ENCODE measurements at regions not wholly inside any gene's neighbourhood (a gene's known extent, or its start where the extent isn't known, plus 50 kb on each side); places are given as distances from the start of the nearest gene placed in this dataset.

GRCh38 chr2:76082509-76082908 is 371.8 kb upstream of the GCFC2 start:
- H4K20me1 ChIP-seq (ENCODE audit: insufficient read depth), result no peaks in the 10 kb centered on the region
- POLR2A ChIA-PET, result no interaction called here
- H3K4me1 ChIP-seq (ENCODE audit: control insufficient read depth in 1 of 2, insufficient read depth in 2 of 2, low read length in 2 of 2), result no peaks in the 10 kb centered on the region
- ATAC-seq, result no peak
- intact Hi-C loops (cut with micrococcal nuclease), result no loop called here
- no peaks in the 10 kb centered on the region for H3K27me3 ChIP-seq (ENCODE audit: insufficient read depth, low read length)
- H3K9me3 ChIP-seq (ENCODE audit: control insufficient read depth in 1 of 2, insufficient read depth in 1 of 2, low read depth in 1 of 2, low read length in 2 of 2), result peaks cover 0 to 15% of the 10 kb centered on the region in 2 experiments; a peak in 2 of 4 replicates
- RAD21 ChIA-PET (ENCODE audit: low non-redundant PET in 1 of 2, low total read pairs in 2 of 2, uncharacterized antibody in 2 of 2, unreplicated experiment in 2 of 2), result no interaction called here
- no peak overlapping the region for H3K4me3 ChIP-seq (replicated peaks in 1 of 2; ENCODE audit: low read depth in 1 of 2, low read length in 2 of 2)
- no peaks in the 10 kb centered on the region for H3K36me3 ChIP-seq (ENCODE audit: control insufficient read depth in 1 of 2, insufficient read depth in 2 of 2, low read length in 2 of 2)
- H3K79me2 ChIP-seq (ENCODE audit: insufficient read depth, low read length), result no peaks in the 10 kb centered on the region
- CTCF ChIA-PET, result no interaction called here
- no peak overlapping the region for H3K9ac ChIP-seq (ENCODE audit: low read length)
- BruUV-seq (replicated peaks), result no TSS peak
- no peak overlapping the region for H3K27ac ChIP-seq (ENCODE audit: low read depth, low read length)
- H2AFZ ChIP-seq (ENCODE audit: low read depth, low read length, poor library complexity, severe bottlenecking), result no peak overlapping the region
- no peaks in the 10 kb centered on the region for H3K9me2 ChIP-seq (ENCODE audit: insufficient read depth)
- TF ChIP-seq REST (IDR thresholded peaks at IDR 0.05; ENCODE audit: low read depth) (no peak), SP1 (IDR thresholded peaks at IDR 0.05; ENCODE audit: low read depth) (no peak), TCF7L2 (IDR thresholded peaks at IDR 0.05; ENCODE audit: borderline replicate concordance, extremely low read depth, insufficient read depth, insufficient read length) (no peak), YY1 (IDR thresholded peaks at IDR 0.05; ENCODE audit: extremely low read depth, insufficient replicate concordance, low read depth, low read length) (no peak), ZFX (IDR thresholded peaks at IDR 0.05) (no peak), EGR1 (IDR thresholded peaks at IDR 0.05; ENCODE audit: low read depth) (no peak), RAD21 (IDR thresholded peaks at IDR 0.05; ENCODE audit: low read depth) (no peak), POLR2AphosphoS5 (IDR thresholded peaks at IDR 0.05; ENCODE audit: low read depth, low read length) (no peak), ELF1 (IDR thresholded peaks at IDR 0.05; ENCODE audit: borderline replicate concordance, low read depth) (no peak), ZNF274 (IDR thresholded peaks at IDR 0.05; ENCODE audit: low read depth, low read length) (no peak), CBX3 (IDR thresholded peaks at IDR 0.05; ENCODE audit: low read depth) (no peak), EZH2 (IDR thresholded peaks at IDR 0.05) (no peak), ZBTB33 (IDR thresholded peaks at IDR 0.05; ENCODE audit: extremely low read depth, insufficient replicate concordance, low read length) (no peak), JUND (IDR thresholded peaks at IDR 0.05) (no peak), POLR2A (IDR thresholded peaks at IDR 0.05; ENCODE audit: borderline replicate concordance, extremely low read depth, insufficient read depth, insufficient read length) (no peak), SRF (IDR thresholded peaks at IDR 0.05; ENCODE audit: low read depth) (no peak), SIN3A (IDR thresholded peaks at IDR 0.05; ENCODE audit: low read depth) (no peak), MAX (IDR thresholded peaks at IDR 0.05) (no peak)
- DNase-seq (ENCODE audit: low read depth, low spot score), result no peak
- no peak overlapping the region for H3K4me2 ChIP-seq (ENCODE audit: low read length)
